A673 (cell line): ENCODE measurements at regions not wholly inside any gene's neighbourhood (a gene's known extent, or its start where the extent isn't known, plus 50 kb on each side); places are given as distances from the start of the nearest gene placed in this dataset.

Experiments
- BruUV-seq: library from RNA; stranded (reverse); fragments of 400-500 nt; replicated peaks from 2 replicates; lab custom pipeline; 2021; lab: Mats Ljungman, UMichigan
- CTCF ChIA-PET: fragments of 300-600 bp; sonication (Branson Sonifier 250); formaldehyde crosslinking; loops from one replicate; lab custom pipeline; 2022; ENCODE audit warnings: antibody characterized with exemption; lab: Charles Lee
- POLR2A ChIA-PET: fragments of 300-600 bp; sonication (Branson Sonifier 250); formaldehyde crosslinking; loops from one replicate; lab custom pipeline; 2022; ENCODE audit warnings: antibody characterized with exemption; ENCODE audit not compliant: low non-redundant PET; lab: Charles Lee
- DNase-seq: peaks from one replicate; pipeline ENCODE4 v3.0.0-alpha.2; 2015; ENCODE audit warnings: low spot score
- H3K27ac ChIP-seq: fragments of 200-600 bp; sonication (generic); 2 replicates; pipeline ENCODE4 v1.5.1; 2016; ENCODE audit warnings: mixed run types, low read depth, mild to moderate bottlenecking, mixed read lengths, antibody characterized with exemption, low read length; ENCODE audit not compliant: poor library complexity, severe bottlenecking
- H3K27me3 ChIP-seq: fragments of 200-600 bp; sonication (generic); replicated peaks from 2 replicates; pipeline ENCODE4 v1.6.1; 2017; ENCODE audit warnings: mixed run types, low read depth, mild to moderate bottlenecking, mixed read lengths, antibody characterized with exemption, low read length; ENCODE audit not compliant: insufficient read depth, poor library complexity
- H3K36me3 ChIP-seq: fragments of 200-600 bp; sonication (generic); 2 replicates; pipeline ENCODE4 v1.6.1; 2016; ENCODE audit warnings: mixed run types, mild to moderate bottlenecking, mixed read lengths, antibody characterized with exemption, low read length; ENCODE audit not compliant: insufficient read depth, poor library complexity, severe bottlenecking
- H3K4me1 ChIP-seq: fragments of 200-600 bp; sonication (generic); 2 replicates; pipeline ENCODE4 v1.6.1; 2017; ENCODE audit warnings: mixed run types, mild to moderate bottlenecking, mixed read lengths, antibody characterized with exemption, low read length; ENCODE audit not compliant: insufficient read depth, poor library complexity, severe bottlenecking
- H3K4me3 ChIP-seq: fragments of 200-600 bp; sonication (generic); 2 replicates; pipeline ENCODE4 v1.5.1; 2016; ENCODE audit warnings: low read depth, mixed run types, mild to moderate bottlenecking, mixed read lengths, low read length; ENCODE audit not compliant: poor library complexity, severe bottlenecking
- H3K9me3 ChIP-seq: fragments of 200-600 bp; sonication (generic); 2 replicates; pipeline ENCODE4 v1.6.1; 2016; ENCODE audit warnings: mixed run types, low read depth, mild to moderate bottlenecking, mixed read lengths, antibody characterized with exemption, low read length; ENCODE audit not compliant: poor library complexity, severe bottlenecking
- CTCF ChIP-seq: fragments of 300-800, 200-600 bp; sonication (generic); conservative IDR thresholded peaks from 2 replicates; pipeline ENCODE4 v1.5.1; 2017; ENCODE audit warnings: low read depth, mild to moderate bottlenecking, antibody characterized with exemption, low read length, moderate library complexity, mixed read lengths
- EZH2 ChIP-seq: fragments of 200-600 bp; sonication (generic); IDR thresholded peaks from 2 replicates; pipeline ENCODE4 v1.6.1; 2017; ENCODE audit warnings: borderline replicate concordance, low read depth, mild to moderate bottlenecking, mixed read lengths, antibody characterized with exemption, low read length; ENCODE audit not compliant: poor library complexity, severe bottlenecking
- intact Hi-C: fragments of 100-400 bp; cut with micrococcal nuclease; formaldehyde crosslinking; loops from one replicate; pipeline ENCODE4 v1.10.0; 2022; ENCODE audit not compliant: unreplicated experiment

- no peaks in the 10 kb centered on the region for H3K4me1 ChIP-seq
- no peak overlapping the region for H3K27ac ChIP-seq
- TF ChIP-seq EZH2 = no peak
- no peak for TF ChIP-seq CTCF
- CTCF ChIA-PET = no interaction called here
- no peak for DNase-seq
- POLR2A ChIA-PET = no interaction called here
- no peaks in the 10 kb centered on the region for H3K36me3 ChIP-seq
- H3K4me3 ChIP-seq = no peak overlapping the region
- no TSS peak for BruUV-seq
- intact Hi-C loops = no loop called here
- peaks cover 3% of the 10 kb centered on the region for H3K27me3 ChIP-seq
- no peaks in the 10 kb centered on the region for H3K9me3 ChIP-seq
Observed at GRCh38 chr3:159216311-159216710, 414.5 kb downstream of the MFSD1 start.

- H3K4me3 ChIP-seq = no peak overlapping the region
- no peaks in the 10 kb centered on the region for H3K36me3 ChIP-seq
- ChIA-PET CTCF (no interaction called here), POLR2A (no interaction called here)
- DNase-seq = no peak
- H3K9me3 ChIP-seq = no peaks in the 10 kb centered on the region
- intact Hi-C loops = no loop called here
- no TSS peak for BruUV-seq
- no peak for TF ChIP-seq EZH2
- TF ChIP-seq CTCF = no peak
- peaks cover 9% of the 10 kb centered on the region for H3K27me3 ChIP-seq
- H3K27ac ChIP-seq = no peak overlapping the region
- no peaks in the 10 kb centered on the region for H3K4me1 ChIP-seq
Observed at GRCh38 chr3:159219231-159219630, 417.4 kb downstream of the MFSD1 start.

GRCh38 chr3:159221335-159221734, 419.5 kb downstream of the MFSD1 start:
- Histone ChIP-seq H3K27ac (no peak overlapping the region), H3K4me3 (no peak overlapping the region), H3K27me3 (peaks cover 9% of the 10 kb centered on the region), H3K4me1 (no peaks in the 10 kb centered on the region), H3K36me3 (no peaks in the 10 kb centered on the region), H3K9me3 (no peaks in the 10 kb centered on the region)
- no peak for DNase-seq
- BruUV-seq = no TSS peak
- TF ChIP-seq CTCF (no peak), EZH2 (no peak)
- POLR2A ChIA-PET = no interaction called here
- intact Hi-C loops = no loop called here
- CTCF ChIA-PET = no interaction called here
